A549 (cell line): ENCODE measurements at regions not wholly inside any gene's neighbourhood (a gene's known extent, or its start where the extent isn't known, plus 50 kb on each side); places are given as distances from the start of the nearest gene placed in this dataset.

Source experiments
- ATAC-seq, 2 experiments: fragments of 200-7000 bp in 1 of 2; fragments of >200 bp in 1 of 2; cut with Nextera tagmentation in 1 of 2; cut with Tn5 transposase in 1 of 2; 3 replicates each; pipeline versions ENCODE4 v1.8.0 to v1.9.1; 2018 to 2020; ENCODE audit warnings: mild to moderate bottlenecking in 1 of 2, moderate library complexity in 1 of 2
- CTCF ChIA-PET: fragments of 300-600 bp; sonication (Branson Sonifier 250); formaldehyde crosslinking; extraction: SDS; loops from one replicate; lab custom pipeline; 2021; ENCODE audit warnings: antibody characterized with exemption, inconsistent platforms; lab: Yijun Ruan, JAX
- POLR2A ChIA-PET: fragments of 350-600 bp; formaldehyde crosslinking; extraction: SDS; loops from one replicate; lab custom pipeline; 2021; ENCODE audit warnings: antibody characterized with exemption, inconsistent platforms; lab: Yijun Ruan, JAX
- DNase-seq, 2 experiments: peaks; one replicate each; pipeline versions ENCODE4 v3.0.0 to v3.0.0-alpha.2; 2011 to 2016; ENCODE audit warnings: low read depth in 1 of 2, low spot score in 1 of 2
- FAIRE-seq: peaks from 2 replicates; lab custom pipeline; 2011; peaks lifted over from hg19 to GRCh38; lab: Jason Lieb, UNC
- H3K27ac ChIP-seq, 2 experiments: fragments of >200 bp; sonication (Bioruptor Twin); formaldehyde crosslinking; 3 replicates each; pipeline ENCODE4 v1.5.1; 2016 to 2017
- H3K4me1 ChIP-seq: fragments of >200 bp; sonication (Bioruptor Twin); formaldehyde crosslinking; 3 replicates; pipeline ENCODE4 v1.6.1; 2016
- H3K4me2 ChIP-seq: fragments of >200 bp; sonication (Bioruptor Twin); formaldehyde crosslinking; 3 replicates; pipeline ENCODE4 v1.6.1; 2016
- H3K4me3 ChIP-seq: fragments of >200 bp; sonication (Bioruptor Twin); formaldehyde crosslinking; 3 replicates; pipeline ENCODE4 v1.5.1; 2016
- H3K9me3 ChIP-seq: fragments of >200 bp; sonication (Bioruptor Twin); formaldehyde crosslinking; 3 replicates; pipeline ENCODE4 v1.6.1; 2016
- CBX2 ChIP-seq: fragments of 200-600 bp; sonication (generic); IDR thresholded peaks from 2 replicates; pipeline ENCODE4 v1.6.1; 2016; ENCODE audit warnings: low read depth, mild to moderate bottlenecking, borderline replicate concordance
- CBX8 ChIP-seq: fragments of 200-600 bp; sonication (generic); IDR thresholded peaks from 2 replicates; pipeline ENCODE4 v1.6.1; 2016
- CHD2 ChIP-seq: fragments of 150-350 bp; IDR thresholded peaks from 2 replicates; pipeline ENCODE4 v1.6.1; 2014; ENCODE audit warnings: low read length; ENCODE audit not compliant: partially characterized antibody
- FOSB ChIP-seq: fragments of 250-450 bp; sonication (Bioruptor Pico); IDR thresholded peaks from 2 replicates; pipeline ENCODE4 v1.5.0; 2020; ENCODE audit warnings: mild to moderate bottlenecking, moderate library complexity
- HOXB13 ChIP-seq: fragments of 250-450 bp; sonication (Bioruptor Pico); IDR thresholded peaks from 2 replicates; pipeline ENCODE4 v1.5.0; 2020; ENCODE audit warnings: low read depth, mild to moderate bottlenecking, moderate library complexity
- HOXB5 ChIP-seq: fragments of 250-450 bp; sonication (Bioruptor Pico); IDR thresholded peaks from 2 replicates; pipeline ENCODE4 v1.5.0; 2020; ENCODE audit warnings: mild to moderate bottlenecking, moderate library complexity
- KDM1A ChIP-seq: fragments of 200-600 bp; sonication (generic); IDR thresholded peaks from 2 replicates; pipeline ENCODE4 v1.6.1; 2016; ENCODE audit warnings: low read depth, mild to moderate bottlenecking
- KDM5A ChIP-seq: fragments of 200-600 bp; sonication (generic); IDR thresholded peaks from 2 replicates; pipeline ENCODE4 v1.6.1; 2016; ENCODE audit warnings: antibody characterized with exemption, mild to moderate bottlenecking
- MYC ChIP-seq: IDR thresholded peaks from 2 replicates; pipeline ENCODE4 v1.6.1; 2012; ENCODE audit warnings: mild to moderate bottlenecking, inconsistent platforms, low read length, improper control_type of control experiment, borderline replicate concordance
- NPAS2 ChIP-seq: fragments of 250-450 bp; sonication (Bioruptor Pico); IDR thresholded peaks from 2 replicates; pipeline ENCODE4 v1.8.0; 2022; ENCODE audit warnings: mild to moderate bottlenecking, moderate library complexity, borderline replicate concordance
- RFX5 ChIP-seq: fragments of 450-650 bp; IDR thresholded peaks from 2 replicates; pipeline ENCODE4 v1.7.1; 2014; ENCODE audit warnings: antibody characterized with exemption, mild to moderate bottlenecking, moderate library complexity
- SMC3 ChIP-seq: fragments of >200 bp; sonication (Bioruptor Twin); formaldehyde crosslinking; IDR thresholded peaks from 3 replicates; pipeline ENCODE4 v1.6.1; 2018; ENCODE audit warnings: inconsistent platforms
- SREBF2 ChIP-seq: fragments of 450-650 bp; IDR thresholded peaks from 2 replicates; pipeline ENCODE4 v1.6.1; 2014; ENCODE audit warnings: mild to moderate bottlenecking, moderate library complexity
- ZFP36 ChIP-seq: fragments of 450-650 bp; IDR thresholded peaks from 2 replicates; pipeline ENCODE4 v1.6.1; 2014; ENCODE audit warnings: borderline replicate concordance; ENCODE audit not compliant: partially characterized antibody
- ZSCAN20 ChIP-seq: fragments of 250-450 bp; sonication (Bioruptor Pico); IDR thresholded peaks from 2 replicates; pipeline ENCODE4 v1.8.0; 2022; ENCODE audit warnings: mild to moderate bottlenecking, moderate library complexity
- WGBS: methylation state at CpG from one replicate; pipeline ENCODE4 v1.1.6; 2017; ENCODE audit errors: missing lambda C conversion rate; 5-methylcytosine and 5-hydroxymethylcytosine counted together
- TF ChIP-seq, protein P1 (sequence below): fragments of 150-350 bp; IDR thresholded peaks from 2 replicates; pipeline ENCODE4 v1.6.1; 2014; ENCODE audit warnings: low read depth, mild to moderate bottlenecking, low read length
- TF ChIP-seq, protein P2 (sequence below): fragments of 250-450 bp; sonication (Bioruptor Pico); IDR thresholded peaks from 2 replicates; pipeline ENCODE4 v1.5.0; 2021; ENCODE audit warnings: mild to moderate bottlenecking, moderate library complexity, borderline replicate concordance
- TF ChIP-seq, protein P3 (sequence below): fragments of >200 bp; sonication (Bioruptor Twin); formaldehyde crosslinking; IDR thresholded peaks from 3 replicates; pipeline ENCODE4 v1.6.1; 2016

DNA sequence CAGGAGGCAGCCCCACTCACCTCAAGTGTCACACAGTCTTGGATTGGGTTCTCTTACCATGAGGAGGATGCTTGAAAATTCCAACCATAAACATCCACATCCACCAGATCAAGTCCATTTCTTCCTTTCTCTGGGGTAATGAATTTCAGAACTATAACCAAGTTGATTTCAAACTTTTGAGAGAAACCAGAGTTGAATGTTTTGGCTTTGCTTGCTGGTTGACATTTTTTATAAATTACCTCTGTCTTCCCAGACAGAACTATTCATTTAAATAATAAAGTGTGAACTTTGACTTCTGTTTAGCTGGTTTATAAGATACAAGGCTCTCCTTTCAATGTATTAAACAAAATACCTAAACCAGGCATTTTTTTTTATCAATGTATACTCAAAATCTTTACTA lies 550.7 kb downstream of the KCTD12 start:
- DNase-seq = no peak
- ATAC-seq = no peak
- ChIA-PET CTCF (interaction anchor here (0.6 kb wide), 1 partner anchor 34 kb away, joined by 3 read pairs; no protein-coding TSS in a partner anchor), POLR2A (no interaction called here)
- TF ChIP-seq FOSB (CRISPR knock-in tag) = no peak
- TF ChIP-seq, protein P1, sequence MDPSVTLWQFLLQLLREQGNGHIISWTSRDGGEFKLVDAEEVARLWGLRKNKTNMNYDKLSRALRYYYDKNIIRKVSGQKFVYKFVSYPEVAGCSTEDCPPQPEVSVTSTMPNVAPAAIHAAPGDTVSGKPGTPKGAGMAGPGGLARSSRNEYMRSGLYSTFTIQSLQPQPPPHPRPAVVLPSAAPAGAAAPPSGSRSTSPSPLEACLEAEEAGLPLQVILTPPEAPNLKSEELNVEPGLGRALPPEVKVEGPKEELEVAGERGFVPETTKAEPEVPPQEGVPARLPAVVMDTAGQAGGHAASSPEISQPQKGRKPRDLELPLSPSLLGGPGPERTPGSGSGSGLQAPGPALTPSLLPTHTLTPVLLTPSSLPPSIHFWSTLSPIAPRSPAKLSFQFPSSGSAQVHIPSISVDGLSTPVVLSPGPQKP = no peak
- TF ChIP-seq, protein P2, sequence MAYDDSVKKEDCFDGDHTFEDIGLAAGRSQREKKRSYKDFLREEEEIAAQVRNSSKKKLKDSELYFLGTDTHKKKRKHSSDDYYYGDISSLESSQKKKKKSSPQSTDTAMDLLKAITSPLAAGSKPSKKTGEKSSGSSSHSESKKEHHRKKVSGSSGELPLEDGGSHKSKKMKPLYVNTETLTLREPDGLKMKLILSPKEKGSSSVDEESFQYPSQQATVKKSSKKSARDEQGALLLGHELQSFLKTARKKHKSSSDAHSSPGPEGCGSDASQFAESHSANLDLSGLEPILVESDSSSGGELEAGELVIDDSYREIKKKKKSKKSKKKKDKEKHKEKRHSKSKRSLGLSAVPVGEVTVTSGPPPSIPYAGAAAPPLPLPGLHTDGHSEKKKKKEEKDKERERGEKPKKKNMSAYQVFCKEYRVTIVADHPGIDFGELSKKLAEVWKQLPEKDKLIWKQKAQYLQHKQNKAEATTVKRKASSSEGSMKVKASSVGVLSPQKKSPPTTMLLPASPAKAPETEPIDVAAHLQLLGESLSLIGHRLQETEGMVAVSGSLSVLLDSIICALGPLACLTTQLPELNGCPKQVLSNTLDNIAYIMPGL (CRISPR knock-in tag) = no peak
- TF ChIP-seq CBX2 = no peak
- TF ChIP-seq KDM1A = no peak
- TF ChIP-seq HOXB13 (CRISPR knock-in tag) = no peak
- no peak overlapping the region for H3K4me2 ChIP-seq
- no peak overlapping the region for H3K27ac ChIP-seq
- no peak for FAIRE-seq
- no peaks in the 10 kb centered on the region for H3K4me1 ChIP-seq
- no peak overlapping the region for H3K4me3 ChIP-seq
- no peaks in the 10 kb centered on the region for H3K9me3 ChIP-seq

DNA sequence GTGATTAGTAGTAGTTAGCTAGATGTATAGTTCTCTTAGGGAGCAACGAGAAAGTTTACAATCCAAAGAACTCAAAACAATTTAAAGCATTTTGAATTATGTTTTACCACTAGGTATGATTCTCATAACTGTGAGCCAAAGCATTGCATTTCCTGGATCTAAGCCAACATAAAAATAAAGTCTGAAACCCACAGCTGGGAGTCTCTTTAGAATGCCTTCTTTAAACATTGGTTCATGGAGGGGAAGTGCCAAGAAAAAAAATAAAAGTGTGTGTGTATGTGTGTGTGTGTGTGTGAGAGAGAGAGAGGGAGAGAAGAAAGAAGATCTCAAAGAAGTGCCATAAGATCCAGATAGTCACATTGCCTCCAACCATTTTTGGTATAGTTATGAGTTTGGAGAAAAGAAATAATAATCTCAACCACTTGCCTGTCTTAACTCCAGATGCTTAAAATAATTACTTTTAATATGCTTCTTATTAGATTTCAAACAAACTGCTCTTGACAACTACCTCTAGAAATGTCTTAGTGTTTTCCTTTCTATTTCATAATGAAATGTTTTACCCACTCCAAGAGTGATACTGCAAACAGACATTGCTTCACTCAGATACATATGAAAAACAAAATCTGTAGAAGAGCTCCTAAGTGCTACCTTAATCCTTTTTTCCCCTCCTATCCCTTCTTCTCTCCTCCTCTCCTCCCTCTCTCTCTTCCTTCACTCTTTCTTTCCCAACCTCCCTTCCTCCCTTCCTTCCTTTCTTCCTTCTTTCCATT lies 554.1 kb downstream of the KCTD12 start:
- no peak for TF ChIP-seq ZFP36
- no peak for TF ChIP-seq SREBF2
- TF ChIP-seq, protein P3, sequence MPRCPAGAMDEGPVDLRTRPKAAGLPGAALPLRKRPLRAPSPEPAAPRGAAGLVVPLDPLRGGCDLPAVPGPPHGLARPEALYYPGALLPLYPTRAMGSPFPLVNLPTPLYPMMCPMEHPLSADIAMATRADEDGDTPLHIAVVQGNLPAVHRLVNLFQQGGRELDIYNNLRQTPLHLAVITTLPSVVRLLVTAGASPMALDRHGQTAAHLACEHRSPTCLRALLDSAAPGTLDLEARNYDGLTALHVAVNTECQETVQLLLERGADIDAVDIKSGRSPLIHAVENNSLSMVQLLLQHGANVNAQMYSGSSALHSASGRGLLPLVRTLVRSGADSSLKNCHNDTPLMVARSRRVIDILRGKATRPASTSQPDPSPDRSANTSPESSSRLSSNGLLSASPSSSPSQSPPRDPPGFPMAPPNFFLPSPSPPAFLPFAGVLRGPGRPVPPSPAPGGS = no peak
- no peak for TF ChIP-seq CBX8
- no peak for TF ChIP-seq HOXB5 (CRISPR knock-in tag)
- TF ChIP-seq NPAS2 (CRISPR knock-in tag) = no peak
- no peak for TF ChIP-seq SMC3
- TF ChIP-seq ZSCAN20 (CRISPR knock-in tag) = no peak
- TF ChIP-seq MYC = no peak
- no peak for TF ChIP-seq KDM1A
- no peak for TF ChIP-seq HOXB13 (CRISPR knock-in tag)
- no peak for TF ChIP-seq CHD2
- TF ChIP-seq KDM5A = no peak
- TF ChIP-seq, protein P1 = no peak
- no peak for TF ChIP-seq RFX5
- no peak for DNase-seq

More for the DNA sequence above, 554.1 kb downstream of the KCTD12 start:
- H3K4me1 ChIP-seq = no peaks in the 10 kb centered on the region
- H3K9me3 ChIP-seq = no peaks in the 10 kb centered on the region
- CTCF ChIA-PET = no interaction called here
- H3K4me2 ChIP-seq = no peak overlapping the region
- no peak overlapping the region for H3K27ac ChIP-seq
- 0% methylated on average over 1 of the region's 1 CpG for WGBS
- ATAC-seq = no peak
- POLR2A ChIA-PET = no interaction called here
- H3K4me3 ChIP-seq = no peak overlapping the region
- FAIRE-seq = no peak
